HG02970 (cell line): ENCODE measurements at regions not wholly inside any gene's neighbourhood (a gene's known extent, or its start where the extent isn't known, plus 50 kb on each side); places are given as distances from the start of the nearest gene placed in this dataset.

ENCODE experiments used
- ATAC-seq: cut with Tn5 transposase; IDR thresholded peaks from one replicate; pipeline ENCODE4 v1.9.1; 2021; ENCODE audit warnings: mild to moderate bottlenecking, moderate library complexity, moderate number of reproducible peaks; ENCODE audit not compliant: unreplicated experiment, low FRiP score

DNA sequence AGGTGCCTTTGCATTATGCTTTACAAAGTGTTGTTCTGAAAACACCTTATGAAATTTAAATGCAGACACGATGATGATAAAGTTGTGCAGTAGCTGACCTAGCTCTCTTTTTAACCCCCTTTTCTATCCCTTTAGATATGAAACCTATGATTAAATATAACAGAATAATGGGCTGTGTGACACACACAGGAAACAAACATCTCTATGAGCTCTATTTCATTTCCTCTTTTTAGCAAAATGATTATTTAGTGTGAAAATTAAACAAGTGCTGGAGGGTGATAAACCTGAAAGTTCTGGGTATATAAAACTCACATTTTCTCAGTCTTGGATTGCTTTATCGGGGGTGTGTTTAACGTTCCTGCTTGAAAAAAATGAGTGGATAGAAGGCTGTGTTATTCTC, 1310.5 kb upstream of the CELF2 start:
- no peak for ATAC-seq

DNA sequence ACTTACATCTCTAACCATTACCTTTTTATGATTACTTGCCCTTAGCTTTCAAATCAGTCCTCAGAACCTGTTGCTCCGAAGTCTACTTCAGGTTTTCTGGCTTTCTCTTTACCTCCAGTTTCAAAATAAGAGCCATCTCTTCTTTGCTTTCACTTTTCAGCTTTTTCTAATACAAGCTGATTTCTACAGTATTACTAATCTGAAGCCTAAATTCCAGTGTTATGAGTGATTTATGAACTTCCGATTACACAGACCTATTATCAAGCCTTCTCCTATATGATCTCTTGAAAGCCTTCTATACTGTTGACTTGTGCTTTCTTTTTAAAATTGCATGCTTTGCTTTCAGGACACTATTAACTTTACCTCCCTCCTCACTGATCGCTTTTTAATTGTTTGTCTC, 1307.8 kb upstream of the CELF2 start:
- ATAC-seq, result no peak

DNA sequence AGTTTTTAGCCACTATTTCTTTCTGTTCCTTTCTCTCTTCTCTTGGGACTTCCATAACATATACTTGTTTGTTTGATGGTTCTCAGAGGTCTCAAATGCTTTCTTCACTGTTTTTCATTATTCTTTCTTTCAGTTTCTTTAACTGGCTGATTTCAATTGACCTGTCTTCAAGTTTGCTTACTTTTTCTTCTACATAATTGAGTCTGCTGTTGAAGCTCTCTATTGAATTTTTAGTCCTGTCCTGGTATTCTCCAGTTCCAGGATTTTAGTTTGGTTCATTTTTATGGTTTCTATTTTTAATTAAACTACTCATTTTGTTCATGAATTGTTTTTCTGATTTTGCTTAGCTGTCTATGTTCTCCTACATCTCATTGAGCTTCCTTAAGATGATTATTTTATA, 1305.3 kb upstream of the CELF2 start:
- ATAC-seq, result no peak

DNA sequence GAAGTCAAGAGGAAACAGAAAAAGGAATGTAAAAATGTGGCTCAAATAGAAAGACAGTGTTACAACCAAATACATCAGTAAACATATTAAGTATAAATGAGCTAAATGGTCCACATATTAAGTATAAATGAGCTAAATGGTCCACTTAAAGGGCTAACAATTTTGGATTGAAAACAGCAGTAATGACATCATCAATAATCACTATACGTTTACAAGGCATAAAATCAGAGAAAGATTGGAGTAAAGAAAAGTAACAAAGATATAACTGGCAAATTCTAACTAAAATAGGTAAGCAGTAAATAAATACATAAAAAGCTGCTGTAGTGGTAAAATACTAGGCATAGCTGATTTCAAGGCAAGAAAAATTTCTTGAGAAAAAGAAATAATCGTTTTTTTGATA, 1298.4 kb upstream of the CELF2 start:
- ATAC-seq, result no peak

DNA sequence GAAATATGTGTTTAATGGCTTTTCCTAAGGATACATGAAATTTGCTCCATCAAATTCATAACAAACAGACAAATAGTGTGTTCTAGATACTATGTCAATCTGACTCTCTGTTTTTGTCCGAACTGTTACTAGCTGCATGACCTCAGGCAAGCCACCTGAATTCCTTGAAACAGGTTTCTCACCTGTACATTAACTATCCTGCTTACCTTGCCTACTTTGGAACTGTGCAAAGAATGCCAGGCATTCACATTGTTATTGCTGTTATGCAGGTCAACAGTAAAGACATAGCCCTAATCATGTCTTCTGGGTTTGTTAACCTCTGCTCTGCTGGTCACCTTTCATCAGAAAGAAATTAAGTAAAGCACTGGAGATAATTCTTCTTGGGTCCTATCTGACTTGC, 1283.9 kb upstream of the CELF2 start:
- ATAC-seq, result no peak

DNA sequence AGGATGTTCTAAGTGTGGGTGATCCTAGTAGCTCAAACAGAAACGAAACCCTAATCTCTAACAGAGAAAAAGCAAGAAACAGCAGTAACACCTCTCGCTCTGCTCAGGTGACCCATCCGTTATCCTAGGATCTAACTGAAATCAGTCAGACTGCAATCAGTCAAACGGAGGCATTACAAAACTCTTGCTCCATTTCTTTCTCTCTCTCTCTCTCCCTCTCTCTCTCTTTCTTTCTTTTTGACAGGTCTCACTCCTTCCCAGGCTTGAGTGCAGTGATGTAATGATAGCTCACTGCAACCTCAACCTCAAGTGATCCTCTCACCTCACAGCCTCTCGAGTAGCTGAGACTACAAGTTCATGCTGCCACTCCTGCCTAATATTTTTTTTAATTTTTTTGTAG, 1283.5 kb upstream of the CELF2 start:
- no peak for ATAC-seq

DNA sequence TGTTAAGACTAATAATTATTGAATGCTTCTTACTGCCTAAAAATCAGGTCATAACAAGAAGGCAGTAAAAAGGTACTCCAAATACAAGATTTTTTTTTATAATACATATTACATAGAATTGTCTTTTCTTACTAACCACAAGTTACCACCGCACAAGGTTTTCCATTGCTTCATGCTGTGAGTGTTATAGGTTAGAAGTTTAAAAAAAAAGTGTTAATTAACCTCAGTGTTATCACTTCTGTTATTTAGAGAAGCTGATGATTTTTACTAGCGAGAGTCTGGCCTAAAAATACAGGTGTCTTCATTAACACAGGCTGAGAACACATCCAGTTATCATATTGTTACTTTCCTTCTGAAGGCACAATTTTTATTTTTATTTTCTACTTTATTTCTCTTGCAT, 1281.9 kb upstream of the CELF2 start:
- ATAC-seq, result no peak

DNA sequence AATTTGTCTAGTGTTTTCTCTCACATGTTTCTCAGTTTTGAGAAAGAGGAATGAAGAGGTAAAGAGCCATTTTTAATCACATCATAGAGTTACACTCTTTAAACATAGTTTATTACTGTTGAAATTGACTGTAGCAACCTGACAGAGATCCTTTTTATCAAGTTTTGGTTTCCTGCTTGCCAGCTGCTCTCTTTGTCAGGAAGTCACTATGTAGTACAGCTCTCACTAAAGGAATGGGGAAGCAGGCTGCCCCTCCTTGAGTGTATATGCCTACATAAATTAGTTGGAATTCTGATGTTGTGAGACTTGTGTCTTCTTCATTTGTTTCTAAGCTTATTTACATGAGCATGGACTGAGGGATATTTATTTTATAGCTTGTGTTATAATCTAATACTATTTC, 1274.0 kb upstream of the CELF2 start:
- no peak for ATAC-seq

DNA sequence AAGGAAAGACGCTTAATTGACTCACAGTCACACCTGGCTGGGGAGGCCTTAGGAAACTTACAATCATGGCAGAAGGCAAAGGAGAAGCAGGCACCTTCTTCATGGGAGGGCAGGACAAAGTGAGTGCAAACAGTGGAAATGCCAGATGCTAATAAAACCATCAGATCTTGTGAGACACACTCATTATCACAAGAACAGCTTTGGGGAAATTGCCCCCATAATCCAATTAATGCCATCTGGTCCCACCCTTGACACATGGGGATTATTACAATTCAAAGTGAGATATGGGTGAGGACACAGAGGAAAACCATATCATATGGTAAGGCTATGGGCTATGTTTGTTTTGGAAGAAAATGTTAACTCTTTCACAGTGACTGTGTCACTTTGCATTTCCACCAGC, 1272.5 kb upstream of the CELF2 start:
- ATAC-seq, result no peak

DNA sequence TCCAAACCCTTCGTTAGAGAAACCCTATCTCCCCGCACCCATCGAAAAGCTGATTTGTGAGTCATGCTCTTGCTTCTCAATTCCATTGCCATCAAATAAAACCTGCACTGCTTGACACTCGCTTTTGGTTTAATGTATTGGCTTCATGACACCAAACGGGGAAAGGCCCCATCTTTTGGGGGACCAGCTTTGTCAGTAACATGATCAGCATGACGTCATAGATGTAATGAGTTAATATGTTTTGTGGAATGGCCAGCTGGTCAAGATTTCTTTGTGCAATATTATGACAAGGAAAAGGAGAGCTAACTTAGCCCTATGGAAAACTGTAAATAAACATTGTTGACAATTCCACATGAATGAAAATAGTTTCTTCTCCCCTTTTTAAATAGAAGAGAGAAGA, 1260.5 kb upstream of the CELF2 start:
- ATAC-seq, result no peak

DNA sequence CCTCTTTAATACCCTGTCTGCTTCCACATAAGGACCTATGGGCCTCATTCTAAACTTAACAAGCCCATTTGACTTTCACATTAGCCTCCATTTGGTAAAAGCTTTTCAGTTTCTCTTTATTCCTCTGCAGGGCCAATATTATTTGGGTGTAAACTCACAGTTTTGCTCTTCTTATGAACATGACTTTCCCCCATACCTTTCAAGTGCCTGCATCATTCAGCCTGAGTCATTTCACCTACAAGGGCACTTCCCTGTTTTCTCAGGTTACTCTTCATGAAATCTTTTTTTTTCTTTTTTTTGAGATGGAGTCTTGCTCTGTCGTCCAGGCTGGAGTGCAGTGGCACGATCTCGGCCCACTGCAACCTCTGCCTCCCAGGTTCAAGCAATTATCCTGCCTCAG, 1258.1 kb upstream of the CELF2 start:
- no peak for ATAC-seq

DNA sequence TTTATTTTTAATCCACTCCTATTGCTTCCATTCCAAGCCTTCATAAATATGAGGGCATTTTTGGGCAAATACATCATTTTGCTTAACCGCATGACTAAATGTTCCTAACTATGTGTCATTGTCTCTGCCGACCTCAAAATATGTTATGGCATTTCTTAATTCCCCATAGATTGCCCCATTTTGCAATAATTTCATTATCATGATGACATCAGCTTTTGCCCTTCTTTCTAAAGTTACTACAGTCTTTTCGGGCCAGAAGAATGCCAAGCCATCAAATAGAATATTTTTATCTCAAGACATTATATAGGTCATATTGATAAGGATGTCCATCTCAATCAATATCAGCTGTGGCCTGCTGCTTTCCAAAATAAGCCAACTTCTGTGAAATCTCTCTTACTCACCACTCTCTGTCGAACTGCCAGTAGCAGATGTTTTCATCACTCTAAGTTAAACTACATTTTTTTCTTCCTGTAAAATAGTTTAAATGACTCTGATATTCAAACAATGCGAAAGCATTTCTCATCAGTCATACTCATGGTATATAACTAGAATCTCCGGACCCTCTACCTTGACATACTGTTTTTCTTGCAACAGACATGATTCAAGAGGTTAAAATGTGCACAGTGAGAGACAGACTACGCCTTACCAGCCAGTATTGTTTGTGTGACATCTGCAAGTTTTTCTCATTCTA, 1254.6 kb upstream of the CELF2 start:
- ATAC-seq, result no peak

DNA sequence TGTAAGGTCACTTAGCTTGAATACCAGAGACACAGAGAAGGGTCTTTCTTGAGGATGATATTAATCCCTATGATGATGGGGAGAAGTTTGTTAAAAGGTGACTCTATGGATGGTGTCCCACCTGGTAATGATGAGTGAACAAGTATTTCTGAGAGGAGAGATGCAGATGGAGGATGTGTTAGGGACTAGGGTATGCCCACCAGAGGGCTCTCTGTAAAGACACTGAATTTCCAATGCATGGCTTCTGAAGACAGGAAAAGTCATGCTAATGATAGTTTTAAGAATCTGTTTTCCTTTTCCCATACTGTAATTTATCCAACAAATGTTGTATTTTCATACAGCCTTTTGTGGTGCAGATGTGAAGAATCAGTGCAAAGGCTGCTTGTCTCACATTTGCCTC, 1250.9 kb upstream of the CELF2 start:
- ATAC-seq, result no peak

DNA sequence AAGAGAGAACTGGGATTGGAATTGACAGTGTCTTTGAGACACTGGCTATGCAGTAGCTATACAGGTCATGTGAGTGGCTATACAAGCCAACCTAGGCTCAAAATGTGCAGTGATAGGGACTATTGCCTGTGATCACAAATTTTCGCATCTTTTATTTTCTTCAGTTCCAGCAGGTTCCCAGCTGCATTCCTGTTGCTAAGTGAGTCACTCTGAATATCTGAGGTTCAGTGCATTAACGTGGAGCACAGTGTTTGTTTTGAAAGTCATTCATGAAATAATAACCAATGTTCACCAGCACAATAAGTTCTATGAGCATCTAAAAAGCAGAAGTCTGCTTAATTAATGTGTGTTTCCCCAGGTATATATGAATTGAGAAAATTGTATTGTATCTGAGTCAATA, 1236.0 kb upstream of the CELF2 start:
- no peak for ATAC-seq

DNA sequence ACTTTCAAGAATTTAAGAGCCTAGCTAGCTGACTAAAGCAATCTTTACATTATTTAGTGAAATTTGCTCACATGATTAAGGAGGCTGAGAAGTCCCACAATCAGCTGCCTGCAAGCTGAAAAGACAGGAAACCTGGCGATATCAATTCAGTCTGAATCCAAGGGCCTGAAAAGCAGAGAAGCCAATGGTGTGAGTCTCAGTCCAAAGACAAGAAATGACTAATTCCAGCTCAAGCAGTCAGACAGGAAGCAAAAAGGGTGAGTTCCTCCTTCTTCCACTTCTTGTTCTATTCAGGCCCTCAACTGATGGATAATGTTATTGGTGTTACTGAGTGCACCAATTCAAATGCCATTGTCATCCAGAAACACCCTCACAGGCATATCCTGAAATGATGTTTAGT, 1231.6 kb upstream of the CELF2 start:
- ATAC-seq, result no peak

DNA sequence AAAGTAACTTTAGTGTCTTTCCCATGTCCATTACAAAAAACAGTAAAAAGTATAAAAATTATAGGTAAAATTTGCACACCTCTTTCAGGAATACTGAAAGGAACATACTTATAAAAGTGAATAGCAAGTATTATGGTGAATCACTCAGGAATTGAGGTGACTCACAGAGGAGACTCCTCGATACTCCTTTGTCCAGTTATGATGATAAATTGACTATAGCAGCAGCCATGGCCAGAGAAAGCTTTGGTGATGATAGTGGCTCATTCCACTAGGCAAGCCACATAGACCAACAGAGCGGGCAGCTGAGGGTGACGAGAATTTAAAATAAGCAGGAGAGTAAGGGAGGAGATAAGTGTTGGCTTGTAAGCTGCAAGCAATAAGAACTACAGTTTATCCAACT, 1231.1 kb upstream of the CELF2 start:
- no peak for ATAC-seq

DNA sequence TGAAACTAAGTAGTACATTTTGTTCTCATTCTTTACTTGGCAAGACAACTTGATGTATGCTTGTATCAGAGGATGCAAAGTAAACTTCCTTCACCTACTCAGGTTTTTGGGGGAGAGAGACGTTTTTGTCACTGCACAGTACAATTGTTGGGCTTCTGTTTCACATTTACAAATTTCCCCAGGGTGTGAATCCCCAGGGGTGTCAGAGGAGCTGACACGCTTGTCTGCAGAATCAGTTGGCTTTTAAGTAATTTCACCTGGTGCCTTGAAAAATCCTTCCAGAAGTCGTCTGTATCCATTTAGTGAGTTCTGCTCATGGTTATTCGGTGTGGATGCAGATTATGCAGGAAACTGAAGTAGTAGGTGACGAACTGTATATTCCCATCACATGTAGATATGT, 1227.7 kb upstream of the CELF2 start:
- no peak for ATAC-seq

DNA sequence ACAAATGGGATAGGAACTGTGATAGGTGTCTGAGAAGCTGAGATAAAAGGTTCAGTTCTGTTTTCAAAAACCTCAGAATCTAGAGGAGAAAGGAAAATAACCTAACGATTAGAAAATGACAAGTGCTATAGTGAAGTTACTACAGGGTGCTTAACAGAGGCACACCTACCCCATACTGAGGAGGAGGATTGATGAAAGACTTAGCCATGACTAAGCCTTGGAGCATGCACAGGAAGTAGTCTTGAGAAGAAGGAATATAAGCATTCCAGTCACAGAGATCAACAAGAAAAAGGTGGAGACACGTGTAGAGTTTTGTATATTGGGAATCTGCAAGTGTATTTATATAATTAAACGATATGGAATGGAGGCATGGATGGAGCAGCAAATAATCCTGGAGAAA, 1225.5 kb upstream of the CELF2 start:
- no peak for ATAC-seq

DNA sequence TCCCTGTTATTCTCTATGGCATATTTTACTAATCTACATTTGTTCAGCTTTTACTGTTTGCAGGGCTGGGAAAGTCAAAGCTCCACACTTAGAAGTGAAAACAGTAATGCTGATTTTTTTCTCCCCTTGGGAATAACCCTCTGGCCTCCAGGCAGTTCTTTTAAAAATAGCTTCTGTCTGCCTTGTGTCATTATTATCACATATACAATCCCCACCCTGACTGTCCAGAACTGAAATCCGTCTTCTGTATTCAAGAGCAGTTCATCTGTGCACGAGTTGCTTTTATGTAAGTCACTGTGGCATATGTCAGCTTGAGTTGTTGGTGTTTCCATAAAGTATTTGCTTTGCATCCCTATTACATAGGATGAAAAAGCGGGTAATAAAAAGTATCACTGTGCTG, 1221.1 kb upstream of the CELF2 start:
- no peak for ATAC-seq

DNA sequence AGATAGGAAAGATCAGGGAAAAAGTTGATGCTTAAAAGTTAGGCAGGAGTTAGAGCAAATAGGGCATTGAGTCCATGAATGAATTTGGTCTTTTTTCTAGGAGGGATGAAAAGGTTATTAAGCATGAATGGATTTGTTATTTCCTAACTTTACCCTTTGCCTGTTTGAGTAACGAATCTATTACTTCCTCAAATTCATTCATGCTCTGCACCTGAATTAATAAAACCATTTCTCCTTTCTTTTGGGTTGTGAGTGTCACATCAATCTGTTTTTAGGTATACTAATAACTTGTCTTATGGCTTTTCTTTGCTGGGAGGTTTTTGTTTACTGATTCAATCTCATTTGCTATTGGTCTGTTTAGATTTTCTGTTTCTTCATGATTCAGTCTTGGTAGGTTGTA, 1217.7 kb upstream of the CELF2 start:
- no peak for ATAC-seq

DNA sequence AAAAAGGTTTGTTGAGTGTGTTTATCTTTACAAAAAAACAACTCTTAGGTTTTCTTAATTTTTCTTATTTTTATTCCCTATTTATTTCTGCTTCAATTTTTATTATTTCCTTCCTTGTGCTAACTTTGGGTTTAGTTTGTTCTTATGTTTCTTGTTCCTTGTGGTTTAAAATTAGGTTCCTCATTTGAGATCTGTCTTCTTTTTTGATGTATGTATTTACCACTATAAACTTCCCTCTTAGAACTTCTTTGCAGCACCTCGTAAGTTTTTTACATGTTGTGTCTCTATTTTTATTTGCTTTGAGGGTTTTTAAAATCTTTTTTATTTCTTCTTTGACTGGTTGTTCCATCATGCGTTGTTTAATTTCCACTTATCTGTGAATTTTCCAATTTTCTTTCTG, 1217.1 kb upstream of the CELF2 start:
- no peak for ATAC-seq

DNA sequence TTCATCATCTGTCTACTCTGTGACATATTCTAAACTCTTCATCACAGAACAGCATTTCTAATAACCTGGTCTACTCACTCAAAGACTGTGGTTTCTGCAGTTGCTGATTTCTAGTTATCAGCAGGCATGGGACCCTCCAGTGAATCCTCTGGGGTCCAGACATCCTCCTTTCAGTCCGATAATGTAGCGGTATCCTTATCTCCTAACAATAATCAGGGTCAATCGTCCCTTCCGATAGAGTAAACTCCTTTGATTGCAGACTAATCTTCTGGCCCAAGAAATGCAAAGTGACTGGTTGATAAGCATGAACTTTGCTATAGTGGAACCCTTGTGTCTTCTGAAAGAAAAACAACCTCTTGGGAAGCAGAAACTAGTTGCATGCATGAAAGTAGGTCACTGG, 1209.8 kb upstream of the CELF2 start:
- ATAC-seq, result no peak

DNA sequence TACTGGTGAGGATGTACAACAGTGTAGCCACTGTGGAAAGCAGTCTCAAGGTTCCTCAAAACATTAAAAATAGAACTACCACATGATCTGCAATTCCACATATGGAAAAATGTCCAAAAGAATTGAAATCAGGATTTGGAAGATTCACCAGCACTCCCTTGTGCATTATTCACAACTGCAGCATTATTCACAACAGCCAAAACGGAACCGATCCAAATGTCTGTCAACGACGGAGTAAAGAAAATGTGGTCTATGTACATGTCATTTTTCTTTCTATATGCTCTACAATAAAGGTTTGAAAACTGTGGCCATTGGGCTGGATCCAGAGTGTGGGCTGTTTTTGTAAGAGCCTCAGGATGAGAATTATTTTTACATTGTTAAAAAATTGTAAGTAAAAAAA, 1206.1 kb upstream of the CELF2 start:
- no peak for ATAC-seq
